Fibroblast of lung (primary cell): ENCODE measurements at regions not wholly inside any gene's neighbourhood (a gene's known extent, or its start where the extent isn't known, plus 50 kb on each side); places are given as distances from the start of the nearest gene placed in this dataset.

ENCODE experiments used
- CTCF ChIP-seq, 2 donors: IDR thresholded peaks in 1 of 2; conservative IDR thresholded peaks in 1 of 2; 1 replicate in 1 of 2; 2 replicates in 1 of 2; pipeline ENCODE4 v1.5.1; 2011 to 2012; ENCODE audit warnings: low read length in 2 of 2, control low read depth in 1 of 2, inconsistent platforms in 1 of 2, low read depth in 1 of 2, mild to moderate bottlenecking in 1 of 2
- EZH2 ChIP-seq: IDR thresholded peaks from 2 replicates; pipeline ENCODE4 v1.5.1; 2012; ENCODE audit warnings: low read length, control low read depth, mild to moderate bottlenecking; ENCODE audit errors: missing control alignments

- TF ChIP-seq CTCF (conservative IDR thresholded peaks at IDR 0.05 in 1 of 2, IDR thresholded peaks at IDR 0.05 in 1 of 2; ENCODE audit: low read depth in 1 of 2, low read length in 2 of 2) (no peak), EZH2 (no peak)
Measured at GRCh38 chr2:120977582-120978358, 242.1 kb downstream of the GLI2 start.
